SH-SY5Y (cell line): ENCODE measurements at regions not wholly inside any gene's neighbourhood (a gene's known extent, or its start where the extent isn't known, plus 50 kb on each side); places are given as distances from the start of the nearest gene placed in this dataset.

Experiments
- GATA2 ChIP-seq: IDR thresholded peaks from 2 replicates; pipeline ENCODE4 v1.6.1; 2011; ENCODE audit warnings: mild to moderate bottlenecking, low read depth, low read length
- GATA3 ChIP-seq: IDR thresholded peaks from 2 replicates; pipeline ENCODE4 v1.6.1; 2011; ENCODE audit warnings: low read depth, mild to moderate bottlenecking, low read length, moderate library complexity

DNA sequence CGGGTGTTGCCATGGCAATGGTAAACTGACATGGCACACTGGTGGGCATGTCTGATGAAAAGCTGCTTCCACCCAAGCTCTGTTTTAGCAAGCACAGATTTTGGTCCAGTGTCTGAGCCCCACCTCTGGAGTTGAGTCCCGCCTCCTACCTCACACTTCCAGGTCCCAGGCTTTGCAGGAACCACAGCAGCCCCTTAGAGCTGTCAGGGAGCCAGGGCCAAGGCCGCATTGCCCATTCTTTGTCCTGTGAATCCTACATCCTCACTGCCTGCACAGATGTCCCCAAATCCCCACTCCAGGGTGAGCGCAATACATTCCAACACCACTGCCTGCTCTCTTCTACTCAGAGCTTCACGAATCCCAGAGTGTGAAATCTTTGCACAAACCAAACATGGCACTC is 292.2 kb downstream of the PREX1 start:
- TF ChIP-seq GATA3 (no peak), GATA2 (no peak)
